ENCODE measurements at regions not wholly inside any gene's neighbourhood (a gene's known extent, or its start where the extent isn't known, plus 50 kb on each side); places are given as distances from the start of the nearest gene placed in this dataset.

DNA sequence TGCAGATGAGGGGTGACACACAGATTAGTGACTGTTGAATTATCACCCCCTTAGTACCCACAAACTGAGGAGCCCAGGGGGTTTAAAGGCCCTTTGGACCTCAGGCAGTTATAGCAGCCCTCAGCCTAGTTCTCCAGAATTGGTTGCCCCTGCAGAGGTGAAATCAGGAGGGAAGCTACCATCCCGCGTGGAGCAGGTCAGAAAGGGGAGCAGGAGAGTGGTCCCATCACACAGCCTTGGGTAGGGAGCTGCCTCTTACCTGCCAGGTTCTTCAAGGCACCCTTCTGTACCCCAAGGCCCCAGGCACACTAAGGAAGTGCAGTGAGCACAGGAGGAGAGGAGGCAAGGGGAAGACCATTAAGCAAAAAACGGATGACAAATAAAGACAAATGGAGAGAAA, 121.2 kb upstream of the TNR start:
- no peak for DNase-seq

DNA sequence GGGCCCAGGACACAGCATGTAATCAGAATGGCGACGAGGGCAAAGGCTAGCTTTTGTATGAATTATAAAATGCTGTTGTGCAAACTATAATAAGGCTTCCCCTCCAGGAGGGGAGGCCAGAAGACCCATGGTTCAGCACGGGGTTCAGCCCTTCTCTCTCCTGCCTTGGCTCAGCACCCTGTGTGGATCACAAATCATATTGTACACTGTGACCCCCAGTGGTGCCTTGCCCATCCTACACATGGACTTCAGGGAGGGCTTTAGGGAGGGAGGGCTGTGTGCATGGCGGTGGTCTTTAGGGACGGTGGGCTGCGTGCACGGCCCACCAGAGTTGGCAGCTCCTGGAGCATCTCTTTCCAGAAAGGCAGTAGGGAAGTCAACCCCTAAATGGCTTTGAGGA, 120.8 kb upstream of the TNR start:
- no peak for DNase-seq

DNA sequence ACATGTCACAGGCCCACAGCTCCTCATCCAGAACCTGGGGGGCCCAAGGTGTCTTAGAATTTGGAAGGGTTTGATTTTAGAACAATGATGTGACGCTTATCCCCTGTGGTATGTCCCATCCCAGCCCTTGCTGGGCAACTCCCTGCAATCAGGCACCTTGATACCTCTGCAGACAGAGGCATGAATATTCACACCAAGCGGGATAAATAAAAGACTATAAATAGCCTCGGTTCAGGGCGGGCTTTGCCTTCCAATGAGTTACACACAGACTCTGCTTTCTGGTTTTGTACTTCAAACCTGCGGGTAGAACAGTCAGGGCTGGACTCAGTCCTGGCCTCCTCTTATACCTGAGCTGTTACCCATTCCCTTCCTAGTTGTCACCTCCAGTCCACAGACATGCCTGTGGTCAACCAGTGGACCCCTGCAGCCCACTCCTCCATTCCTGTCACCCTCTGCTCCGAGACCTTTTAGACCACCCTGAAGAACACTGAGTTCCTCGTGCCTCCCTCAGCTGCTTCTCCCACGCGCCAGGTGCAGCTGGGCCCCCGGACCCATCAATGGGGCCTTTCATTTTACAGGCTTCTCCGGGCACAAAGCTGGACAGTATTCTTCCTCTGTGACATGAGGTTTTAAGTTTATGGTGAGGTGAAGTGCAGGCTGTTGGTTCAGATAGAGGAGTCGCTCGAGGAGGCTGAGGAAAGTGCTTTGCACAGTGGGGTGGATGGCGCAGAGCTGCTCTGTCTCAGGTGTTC, 120.1 kb upstream of the TNR start:
- DNase-seq = peak; percentile 53

DNA sequence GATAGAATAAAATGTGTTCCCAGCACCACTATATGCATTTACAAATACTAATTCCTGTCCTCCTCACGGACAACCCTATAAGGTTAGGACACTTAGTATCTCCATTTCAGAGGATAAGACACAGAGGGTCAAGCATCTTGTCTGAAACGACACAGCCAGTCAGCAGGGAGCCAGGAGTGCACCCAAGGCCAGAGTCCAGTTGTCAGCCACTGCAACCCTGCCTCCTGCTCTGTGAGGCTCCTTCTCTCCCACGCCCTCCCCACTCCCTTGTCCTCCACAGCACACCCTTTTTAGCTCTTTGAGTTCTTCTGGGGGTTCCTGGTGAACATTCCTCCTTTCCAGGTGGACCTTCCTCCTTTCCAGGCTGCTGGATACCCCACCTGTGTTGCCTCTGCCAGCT, 119.0 kb upstream of the TNR start:
- no peak for DNase-seq

DNA sequence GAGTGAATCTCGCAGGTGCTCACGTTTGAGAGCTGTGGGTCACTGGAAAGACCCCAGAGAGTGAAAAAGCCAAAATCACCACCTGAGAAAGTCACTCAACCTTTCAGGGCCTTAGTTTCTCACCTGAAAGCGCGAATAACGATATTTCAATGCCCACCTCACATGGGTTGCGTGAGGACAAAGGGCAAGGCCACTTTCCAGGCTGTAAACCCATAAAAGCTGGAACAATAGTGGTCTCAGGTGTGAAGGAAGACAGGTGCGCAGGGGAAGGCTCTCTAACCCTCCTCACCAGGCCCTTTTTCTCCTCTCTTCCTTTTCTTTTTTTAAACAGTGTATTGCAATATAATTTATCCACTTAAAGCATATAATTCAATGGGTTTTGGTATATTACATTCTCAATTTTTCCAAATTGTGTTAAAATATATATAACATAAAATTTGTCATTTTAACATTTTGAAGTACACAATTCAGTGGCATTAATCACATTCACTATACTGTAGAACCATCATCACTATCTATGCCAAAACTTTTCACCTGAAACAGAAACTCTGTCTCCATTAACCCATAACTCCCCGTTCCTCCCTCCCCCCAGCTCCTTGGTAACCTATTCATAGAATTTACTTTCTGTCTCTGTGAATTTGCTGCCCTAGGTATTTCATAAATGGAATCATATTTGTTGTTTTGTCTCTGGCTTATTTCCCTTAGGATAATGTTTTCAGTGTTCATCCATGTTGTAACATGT, 118.4 kb upstream of the TNR start:
- DNase-seq = no peak

DNA sequence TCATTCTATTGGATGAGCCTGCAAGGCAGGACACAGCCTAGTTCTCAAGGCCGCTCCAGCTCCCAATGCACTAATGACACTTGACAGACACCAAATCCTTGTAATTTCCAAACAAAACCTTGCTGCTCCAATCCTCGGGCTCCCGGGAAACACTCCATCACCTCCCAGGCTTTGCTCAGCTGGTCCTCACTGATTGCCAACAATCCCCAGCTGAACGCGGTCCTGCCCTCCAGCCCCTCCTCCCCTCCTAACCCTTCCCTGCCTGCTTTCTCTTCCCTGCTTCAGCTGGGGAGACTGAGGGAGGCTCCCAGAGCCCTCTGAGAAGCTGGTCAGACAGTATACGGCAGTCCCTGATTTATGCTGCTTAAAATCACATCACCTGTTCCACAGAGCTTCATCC, 114.4 kb upstream of the TNR start:
- peak; percentile 47 for DNase-seq

DNA sequence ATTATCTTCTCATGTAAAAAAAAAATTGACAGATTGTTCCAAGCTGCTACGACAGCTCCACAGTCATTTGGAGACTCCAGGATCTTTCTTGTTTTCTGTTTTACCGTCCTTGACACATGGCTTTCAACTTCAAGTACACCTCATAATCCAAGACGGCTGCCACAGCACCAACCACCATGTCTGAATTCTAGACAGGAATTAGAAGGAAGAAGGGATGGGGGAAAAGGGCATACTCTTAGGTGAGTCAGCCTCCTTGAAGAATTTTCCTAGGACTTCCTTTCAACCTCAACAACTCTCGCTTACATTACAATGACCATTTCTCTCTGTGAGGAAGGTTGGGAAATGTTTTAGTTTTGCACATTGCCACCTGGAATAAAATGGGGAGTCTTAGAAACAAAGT, 110.3 kb upstream of the TNR start:
- DNase-seq = no peak

DNA sequence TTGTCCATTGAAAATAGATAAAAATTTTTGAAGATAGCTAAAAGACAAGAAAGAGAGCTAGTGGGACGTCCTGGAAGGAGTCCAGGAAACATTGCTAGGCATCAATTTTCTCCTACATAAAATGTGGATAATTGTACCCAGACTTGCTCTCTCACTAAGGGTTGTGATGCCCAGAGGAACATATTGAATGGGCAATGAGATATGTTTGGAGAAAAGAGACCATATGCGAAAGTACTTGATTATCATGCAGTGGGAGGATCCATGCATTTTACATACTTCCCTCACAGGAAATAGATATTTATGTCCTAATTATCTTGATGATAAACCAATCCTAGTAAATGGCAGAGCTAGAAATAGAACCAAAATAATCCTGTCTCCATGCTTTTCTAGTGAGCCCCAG, 108.4 kb upstream of the TNR start:
- no peak for DNase-seq

DNA sequence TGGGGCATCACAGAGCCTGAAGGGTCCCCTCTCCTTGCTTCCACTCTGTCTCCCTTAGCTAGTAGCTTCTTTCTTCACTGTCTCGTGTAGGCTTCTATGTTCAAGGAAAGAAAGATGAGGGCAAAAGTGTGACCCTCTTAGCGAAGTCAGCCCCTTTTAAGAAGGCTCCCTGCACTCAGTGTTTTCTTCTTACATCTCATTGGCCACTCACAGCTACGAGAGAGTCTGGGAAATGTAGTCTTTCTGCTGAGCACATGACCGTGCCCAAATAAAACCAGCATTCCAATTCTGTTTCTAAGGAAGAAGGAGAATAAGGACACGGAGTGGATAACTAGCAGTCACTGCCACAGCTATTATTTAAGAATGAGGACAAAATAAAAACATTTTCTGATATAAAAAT, 104.9 kb upstream of the TNR start:
- DNase-seq = no peak

DNA sequence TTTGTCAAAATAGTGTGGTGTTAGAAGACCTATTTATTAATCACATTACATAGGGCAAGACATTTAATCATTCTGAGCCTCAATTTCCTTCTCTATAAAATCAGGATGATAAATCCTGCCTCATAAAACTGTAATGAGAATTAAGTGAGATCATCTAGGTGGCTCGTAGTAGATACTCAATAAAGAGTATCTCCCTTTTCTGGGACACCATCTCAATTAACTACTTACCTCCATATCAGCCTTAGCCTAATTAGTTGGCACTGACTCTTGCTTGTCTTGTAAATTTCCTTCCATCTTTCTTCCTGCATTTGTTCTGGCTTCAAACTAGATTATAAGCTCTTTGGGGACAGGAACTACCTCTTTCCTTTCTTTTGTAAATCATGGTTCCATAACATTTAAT, 102.6 kb upstream of the TNR start:
- DNase-seq = no peak

DNA sequence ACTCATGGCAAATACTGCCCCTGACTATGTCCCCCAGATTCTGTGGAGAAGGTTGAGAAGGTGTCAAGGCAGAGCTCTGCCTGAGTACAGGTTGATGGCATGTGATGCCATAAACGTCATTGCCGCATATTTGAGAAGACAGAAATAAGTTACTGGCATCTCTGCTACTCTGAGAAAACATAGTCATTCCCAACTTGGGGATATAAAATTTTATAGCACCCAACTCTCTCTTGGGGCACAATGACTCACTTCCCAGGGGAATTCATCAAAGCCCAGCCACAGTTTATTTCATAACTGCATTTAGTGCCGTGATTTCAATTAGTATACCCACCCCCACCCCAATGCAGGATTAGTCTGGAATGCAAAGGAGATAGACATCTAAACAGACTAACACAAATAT, 101.9 kb upstream of the TNR start:
- DNase-seq = no peak

DNA sequence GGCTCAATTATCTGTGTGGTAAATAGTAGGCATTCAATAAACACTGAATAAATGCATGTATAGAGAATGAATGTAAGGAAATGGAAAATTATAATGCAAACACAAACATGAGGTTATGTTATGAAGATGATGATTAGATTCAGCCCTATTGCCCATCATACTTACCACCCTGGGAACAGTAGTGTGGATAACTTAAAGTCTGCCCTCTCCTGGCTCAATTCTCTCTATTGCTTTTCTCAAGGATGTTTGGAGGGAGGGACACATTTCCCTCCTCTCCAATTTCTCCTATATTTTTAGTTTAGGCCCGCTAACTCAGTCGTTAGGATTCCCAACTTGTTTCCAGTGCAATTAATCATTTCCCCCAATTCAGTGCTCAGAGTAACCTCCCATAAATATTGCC, 101.5 kb upstream of the TNR start:
- DNase-seq = no peak

DNA sequence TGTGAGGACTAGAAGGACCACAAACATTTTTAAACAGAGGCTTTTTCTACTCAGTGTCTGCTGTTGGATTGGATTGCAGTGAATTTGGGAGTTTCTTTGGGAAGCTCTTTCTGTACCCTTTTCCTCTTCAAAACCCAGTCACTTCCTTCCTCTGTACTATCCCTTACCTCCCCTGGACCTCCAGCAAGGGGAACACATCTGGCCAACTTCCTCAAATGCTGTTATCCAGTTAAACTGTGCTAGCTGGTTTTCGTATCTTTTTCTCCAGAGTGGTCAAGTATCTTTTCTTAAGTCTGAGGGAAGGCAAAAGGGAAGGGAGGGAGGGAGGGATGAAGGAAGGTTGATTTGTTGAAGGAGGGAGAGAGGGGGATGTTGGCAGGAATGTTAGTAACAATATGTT, 99.2 kb upstream of the TNR start:
- DNase-seq = no peak

DNA sequence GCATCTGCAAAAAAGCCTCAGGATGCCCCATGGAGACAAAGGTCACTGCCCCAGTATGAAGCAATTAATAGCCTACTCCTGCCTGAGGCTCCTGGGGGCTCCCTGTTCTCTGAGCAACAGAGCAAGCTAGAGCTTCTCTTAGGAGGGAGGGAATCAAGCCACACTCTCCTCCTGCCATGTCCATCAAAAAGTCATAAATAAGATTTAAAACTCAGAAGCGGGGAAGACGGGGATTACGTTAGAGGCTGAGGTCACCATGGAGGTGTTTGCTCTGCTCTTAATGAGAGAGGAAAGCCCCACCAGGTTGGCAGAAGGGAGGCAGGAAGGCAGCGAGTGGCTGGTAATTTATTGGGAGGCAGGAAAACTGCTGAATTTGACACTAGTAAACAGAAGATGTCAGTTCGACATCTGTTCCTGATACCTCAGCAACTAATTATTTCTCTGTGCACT, 98.4 kb upstream of the TNR start:
- DNase-seq = no peak

DNA sequence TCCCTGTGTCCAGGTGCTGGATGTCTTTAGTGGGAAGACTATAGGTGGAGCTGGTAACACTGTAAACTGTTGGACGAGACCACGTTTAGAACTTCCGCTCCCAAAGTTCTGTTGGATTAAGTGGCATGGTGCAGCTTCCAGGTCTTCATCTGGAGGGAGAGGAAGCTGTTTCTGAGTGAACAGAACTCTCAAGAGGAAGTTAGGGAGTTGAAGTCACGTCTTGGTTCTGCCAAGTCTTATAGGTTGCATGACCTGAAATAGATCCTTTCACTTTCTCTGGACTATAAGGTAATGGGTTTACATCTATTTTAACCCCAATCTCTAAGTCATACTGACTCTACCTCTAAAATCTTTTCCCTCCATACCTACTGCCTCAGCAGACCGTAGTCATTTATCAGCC, 97.4 kb upstream of the TNR start:
- no peak for DNase-seq

DNA sequence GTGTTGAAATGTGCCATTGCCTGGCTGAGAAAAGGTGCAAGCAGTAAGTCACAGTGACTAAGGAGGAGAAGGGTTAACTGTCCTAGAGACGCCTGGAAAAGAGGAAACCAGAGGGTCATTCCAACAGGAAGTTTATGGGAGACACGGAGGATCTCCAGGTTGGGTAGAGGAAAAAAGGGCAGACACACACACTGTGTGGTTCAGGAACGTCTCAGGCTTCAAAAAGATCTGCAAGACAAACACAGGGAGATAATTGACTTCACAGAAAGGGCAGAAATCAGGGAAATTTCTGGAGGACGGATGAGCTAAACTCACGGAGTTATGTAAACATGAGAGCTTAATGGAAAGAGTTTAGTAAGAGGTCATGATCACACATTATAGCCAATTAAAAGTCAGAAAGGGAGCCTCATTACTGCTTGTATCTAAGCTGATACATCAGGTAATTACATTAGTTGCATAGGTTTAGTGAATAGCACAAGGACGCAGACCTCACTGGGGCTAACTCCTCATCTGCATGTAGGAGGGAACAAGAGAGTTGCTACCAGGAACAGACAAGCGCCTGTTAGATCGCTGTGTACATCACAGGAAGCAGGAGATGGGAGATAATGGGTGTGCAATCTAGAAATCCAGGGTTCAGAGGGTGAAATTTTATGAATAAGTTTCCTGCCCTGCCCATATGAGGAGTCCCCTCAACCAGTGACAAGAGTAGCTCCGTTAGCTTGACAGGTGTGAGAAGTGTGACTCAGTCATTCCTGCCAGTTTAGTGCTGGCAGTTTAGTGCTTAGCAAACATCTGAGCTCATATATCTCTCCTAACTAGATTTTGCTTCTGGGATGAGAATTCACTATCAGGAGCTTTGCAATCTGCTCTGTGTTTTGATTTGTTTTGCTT, 96.6 kb upstream of the TNR start:
- DNase-seq = no peak

DNA sequence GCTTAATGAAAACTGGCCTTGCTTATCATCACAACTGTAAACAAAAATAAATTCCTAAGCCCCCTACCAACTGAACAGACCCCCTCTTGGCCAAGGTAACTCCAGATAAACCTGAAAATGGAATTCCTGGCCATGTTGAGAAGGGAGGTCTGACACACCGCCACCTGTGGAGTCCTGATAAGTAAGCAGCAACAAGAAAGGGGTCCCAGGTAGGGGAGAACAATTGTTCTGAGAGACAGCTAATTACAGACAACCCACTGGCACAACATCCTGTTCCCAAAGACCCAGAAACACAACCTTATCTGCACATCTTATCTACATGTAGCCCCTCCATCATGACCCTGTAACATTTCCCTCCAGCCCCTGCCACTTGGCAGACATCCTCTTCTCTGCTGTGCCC, 91.2 kb upstream of the TNR start:
- DNase-seq = no peak

DNA sequence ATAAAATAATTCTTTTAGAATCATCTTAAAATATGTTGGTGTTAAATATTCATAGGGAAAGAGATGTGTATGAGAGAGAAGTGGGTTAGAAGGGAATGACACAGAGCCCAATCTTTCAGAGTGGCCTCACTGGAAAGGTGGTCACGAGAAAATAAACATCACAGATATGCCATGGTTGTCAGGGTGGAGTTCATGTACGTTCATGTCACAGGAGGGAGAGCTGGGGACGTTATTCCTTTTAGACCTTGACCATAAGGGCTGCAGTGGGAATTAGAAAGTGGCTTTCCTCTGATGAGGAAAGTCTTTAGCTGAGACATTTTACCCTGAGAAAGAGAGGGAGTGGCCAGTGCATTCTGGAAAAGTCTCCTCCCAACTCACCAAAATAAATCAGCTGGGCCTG, 90.6 kb upstream of the TNR start:
- no peak for DNase-seq

DNA sequence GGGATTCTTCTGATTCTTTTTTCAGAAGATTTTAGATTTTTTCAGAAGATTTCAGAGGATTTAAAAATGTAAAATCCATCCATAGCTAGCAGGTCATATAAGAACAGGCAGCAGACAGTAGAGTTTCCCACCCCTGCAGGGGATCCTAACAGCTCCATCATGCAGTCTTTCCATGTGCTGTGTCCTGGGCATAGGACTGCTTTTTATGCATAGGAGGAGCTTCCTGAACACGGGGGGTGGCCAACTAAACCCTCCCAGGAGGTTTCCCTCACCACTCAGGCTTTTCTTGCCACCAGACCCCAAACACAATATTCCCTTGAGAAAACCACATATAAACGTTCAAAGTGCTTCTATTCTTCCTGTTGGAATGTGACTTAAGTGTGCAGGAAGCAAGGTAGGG, 90.1 kb upstream of the TNR start:
- no peak for DNase-seq

DNA sequence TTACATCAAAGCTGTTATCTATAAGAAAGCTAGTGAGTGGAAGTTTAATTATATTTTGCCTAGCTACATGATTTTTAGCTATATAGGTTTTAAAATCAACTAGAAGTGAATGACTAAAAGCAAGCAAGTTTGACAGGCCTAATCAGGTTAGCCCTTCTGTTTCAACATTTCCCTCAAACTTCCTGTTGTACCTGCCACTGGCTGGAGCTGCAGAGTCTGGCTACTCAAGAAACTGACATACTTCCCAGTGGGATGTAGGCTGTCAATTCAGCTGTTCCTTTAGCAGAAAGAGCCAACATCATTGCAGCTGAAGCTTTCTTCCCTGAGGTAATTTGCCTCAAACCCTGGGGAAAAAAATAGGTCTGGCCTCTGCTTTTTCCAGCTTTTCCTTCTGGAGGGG, 87.1 kb upstream of the TNR start:
- DNase-seq = no peak

DNA sequence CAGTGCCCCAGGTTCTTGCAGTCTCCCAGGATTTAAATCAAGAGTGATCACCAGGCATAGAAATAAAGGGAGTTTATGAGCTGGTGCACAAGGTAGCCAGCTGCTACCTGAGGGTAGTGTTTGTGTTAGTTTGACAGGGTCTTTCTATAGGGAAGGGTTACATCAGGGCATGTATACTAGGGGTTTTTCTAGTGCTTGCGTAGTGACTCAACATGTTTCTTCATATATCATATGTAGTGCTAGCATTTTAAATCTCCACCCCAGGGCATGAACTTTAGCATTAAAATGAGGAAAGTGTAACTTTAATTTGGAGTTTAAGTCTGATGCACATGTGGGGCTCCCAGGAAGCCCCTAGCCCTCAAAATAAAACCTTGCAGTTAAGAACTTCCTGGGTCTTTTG, 86.5 kb upstream of the TNR start:
- DNase-seq = no peak

DNA sequence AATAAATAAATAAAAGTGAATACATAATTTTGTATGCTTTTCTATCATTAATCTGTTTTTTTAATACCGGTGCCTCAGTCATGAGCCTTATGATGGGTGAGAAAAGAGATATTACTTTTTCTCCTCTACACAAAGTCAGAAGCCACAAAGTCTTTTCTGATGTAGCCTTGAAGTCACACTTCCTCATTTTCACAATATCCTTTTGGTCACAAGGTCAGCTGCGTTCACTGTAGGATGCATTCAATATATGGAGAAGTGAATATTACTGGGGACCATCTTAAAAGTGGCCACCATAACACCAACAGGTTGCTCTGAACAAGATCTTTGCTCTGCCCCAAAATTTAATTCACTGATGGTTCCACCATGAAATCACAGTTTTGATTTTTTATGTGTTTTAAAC, 83.3 kb upstream of the TNR start:
- DNase-seq = no peak

DNA sequence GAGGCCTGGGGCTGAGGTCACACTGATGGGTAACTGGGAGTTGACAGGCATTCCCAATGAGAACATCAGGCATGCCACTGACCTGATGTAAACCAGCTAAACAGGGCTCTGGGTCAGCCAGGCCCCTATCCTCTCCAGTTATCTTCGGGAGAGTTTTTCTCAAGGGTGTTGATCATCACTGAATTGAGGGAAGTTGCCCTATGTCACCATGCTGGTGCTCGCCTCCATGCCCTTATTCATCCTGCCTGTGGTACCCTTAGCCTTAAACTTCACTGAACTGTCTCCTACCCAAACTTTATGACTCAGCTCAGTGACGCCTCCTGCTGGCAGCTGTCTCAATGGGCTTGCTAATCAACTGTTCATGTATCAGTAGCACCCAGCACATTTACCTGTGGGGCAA, 80.7 kb upstream of the TNR start:
- peak; percentile 77 for DNase-seq

DNA sequence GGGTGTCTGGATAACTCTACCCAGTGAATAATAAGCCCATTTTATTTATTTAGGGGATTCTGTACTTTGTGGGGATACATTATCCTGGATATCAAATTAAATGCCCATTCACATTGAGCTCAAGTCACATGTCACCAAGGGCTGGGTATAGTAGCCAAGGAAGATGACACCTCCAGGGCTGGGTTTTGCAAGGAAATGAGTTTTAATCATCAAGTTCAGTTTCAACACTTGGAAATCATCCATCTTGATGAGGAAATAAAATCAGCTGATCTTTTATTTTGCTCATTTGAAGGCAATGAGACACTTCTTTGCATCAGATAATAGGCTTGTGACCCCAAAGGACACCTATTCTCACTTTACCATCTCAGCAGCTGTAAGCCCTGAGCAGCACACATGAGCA, 80.0 kb upstream of the TNR start:
- no peak for DNase-seq
